ENCODE measurements at regions not wholly inside any gene's neighbourhood (a gene's known extent, or its start where the extent isn't known, plus 50 kb on each side); places are given as distances from the start of the nearest gene placed in this dataset.

DNA sequence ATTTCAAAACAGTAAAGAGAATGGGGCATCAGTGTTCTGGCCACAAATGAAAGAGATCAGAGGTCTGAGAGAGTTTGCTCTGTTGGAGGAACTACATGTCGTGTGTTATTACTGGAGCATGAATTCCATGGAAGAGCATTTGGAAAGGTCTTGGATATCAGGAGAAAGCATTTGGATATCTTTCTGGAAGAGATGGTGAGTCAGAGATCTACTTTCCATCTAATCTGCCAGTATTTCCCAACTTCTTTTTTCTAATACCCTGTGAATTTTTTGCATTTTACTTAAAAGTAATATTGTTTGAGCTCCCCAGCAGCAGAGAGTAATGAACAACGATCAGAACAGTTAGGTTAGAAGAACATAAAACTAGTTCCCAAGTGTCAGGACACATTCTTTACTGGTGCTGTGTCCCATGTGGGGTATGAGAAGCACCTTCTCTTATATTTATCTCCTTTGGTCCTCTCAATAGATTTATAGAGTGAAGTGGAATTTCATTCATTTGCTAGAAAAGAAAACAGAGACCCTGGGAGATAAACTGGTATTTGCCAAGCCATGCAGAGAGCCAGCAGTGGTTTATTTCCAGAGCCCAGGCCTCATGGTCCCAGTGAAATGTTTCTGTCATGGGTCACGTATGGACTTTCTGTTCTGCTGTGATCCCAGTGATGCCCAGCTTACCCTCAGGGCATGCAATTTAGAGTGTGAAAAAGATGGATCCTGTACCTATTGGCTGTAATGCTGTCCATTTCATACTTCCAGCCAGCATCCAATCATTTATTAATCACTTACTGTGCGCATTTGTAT lies 130.8 kb upstream of the NT5C1B start:
- H3K36me3 ChIP-seq (ENCODE audit: control insufficient read depth, insufficient read depth, low read length) = no peaks in the 10 kb centered on the region
- H3K27me3 ChIP-seq (ENCODE audit: control insufficient read depth, insufficient read depth, low read length) = no peaks in the 10 kb centered on the region
- no peak overlapping the region for H3K4me3 ChIP-seq (ENCODE audit: low read depth, low read length)
- no peaks in the 10 kb centered on the region for H3K4me1 ChIP-seq (ENCODE audit: control insufficient read depth, insufficient read depth, low read length)
- no peak overlapping the region for H3K9ac ChIP-seq (ENCODE audit: low read depth, low read length)
- no peak overlapping the region for H3K27ac ChIP-seq (ENCODE audit: low read depth, low read length)
- H3K9me3 ChIP-seq (ENCODE audit: control insufficient read depth, insufficient read depth, low read length) = no peaks in the 10 kb centered on the region

DNA sequence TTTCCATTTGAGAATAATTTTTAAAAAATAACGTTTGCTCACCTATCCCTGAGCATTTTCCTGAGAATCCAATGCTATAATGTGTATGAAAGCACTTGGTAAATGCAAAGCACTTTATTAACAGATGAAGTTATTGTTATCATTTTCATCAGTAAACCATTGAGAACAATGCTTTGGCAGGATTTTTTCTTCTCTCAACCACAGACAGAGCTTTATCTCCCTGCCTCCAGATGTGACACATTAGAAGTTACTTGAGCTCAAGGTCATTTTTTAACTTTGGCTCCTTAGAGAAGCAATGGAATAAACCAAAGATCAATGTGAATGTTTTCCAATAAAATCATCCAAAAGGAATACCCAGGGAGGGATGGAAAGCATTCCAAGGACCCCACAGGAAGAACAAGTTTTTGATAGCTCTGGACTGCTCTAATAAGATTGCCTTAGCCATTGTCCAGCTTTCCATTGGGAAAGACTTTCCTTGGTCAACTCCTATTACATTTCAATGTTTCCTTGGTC lies 118.9 kb upstream of the NT5C1B start:
- H3K27me3 ChIP-seq (ENCODE audit: control insufficient read depth, insufficient read depth, low read length) = no peaks in the 10 kb centered on the region
- H3K36me3 ChIP-seq (ENCODE audit: control insufficient read depth, insufficient read depth, low read length) = no peaks in the 10 kb centered on the region

DNA sequence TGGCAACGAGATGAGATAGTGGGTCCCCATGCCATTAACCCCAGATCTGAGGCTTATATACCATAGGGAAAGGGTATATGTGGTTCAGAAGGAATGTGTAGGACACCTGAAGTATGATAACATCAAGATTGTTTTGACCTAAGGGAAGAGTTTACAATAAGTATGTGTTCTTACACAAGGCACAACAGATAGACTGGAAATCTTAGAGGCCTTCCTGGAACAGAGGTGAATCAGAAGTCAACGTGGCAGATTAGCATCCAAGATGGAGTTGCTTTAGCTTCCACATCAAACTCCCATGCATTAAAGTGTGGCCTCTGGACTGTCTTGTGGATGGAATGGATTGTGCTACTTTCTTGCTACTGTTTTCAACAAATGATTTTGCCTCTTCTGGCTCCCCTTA lies 116.6 kb upstream of the NT5C1B start:
- Histone ChIP-seq H3K4me3 (ENCODE audit: low read depth, low read length) (no peak overlapping the region), H3K27me3 (ENCODE audit: control insufficient read depth, insufficient read depth, low read length) (no peaks in the 10 kb centered on the region), H3K36me3 (ENCODE audit: control insufficient read depth, insufficient read depth, low read length) (no peaks in the 10 kb centered on the region), H3K9me3 (ENCODE audit: control insufficient read depth, insufficient read depth, low read length) (no peaks in the 10 kb centered on the region), H3K4me1 (ENCODE audit: control insufficient read depth, insufficient read depth, low read length) (no peaks in the 10 kb centered on the region), H3K27ac (ENCODE audit: low read depth, low read length) (no peak overlapping the region), H3K9ac (ENCODE audit: low read depth, low read length) (no peak overlapping the region)

More for the DNA sequence above, 118.9 kb upstream of the NT5C1B start:
- Histone ChIP-seq H3K9me3 (ENCODE audit: control insufficient read depth, insufficient read depth, low read length) (0 out of 2 replicates have a peak, but pooled peaks cover 1% of the 10 kb centered on the region), H3K27ac (ENCODE audit: low read depth, low read length) (no peak overlapping the region), H3K4me3 (ENCODE audit: low read depth, low read length) (no peak overlapping the region), H3K9ac (ENCODE audit: low read depth, low read length) (no peak overlapping the region), H3K4me1 (ENCODE audit: control insufficient read depth, insufficient read depth, low read length) (no peaks in the 10 kb centered on the region)

DNA sequence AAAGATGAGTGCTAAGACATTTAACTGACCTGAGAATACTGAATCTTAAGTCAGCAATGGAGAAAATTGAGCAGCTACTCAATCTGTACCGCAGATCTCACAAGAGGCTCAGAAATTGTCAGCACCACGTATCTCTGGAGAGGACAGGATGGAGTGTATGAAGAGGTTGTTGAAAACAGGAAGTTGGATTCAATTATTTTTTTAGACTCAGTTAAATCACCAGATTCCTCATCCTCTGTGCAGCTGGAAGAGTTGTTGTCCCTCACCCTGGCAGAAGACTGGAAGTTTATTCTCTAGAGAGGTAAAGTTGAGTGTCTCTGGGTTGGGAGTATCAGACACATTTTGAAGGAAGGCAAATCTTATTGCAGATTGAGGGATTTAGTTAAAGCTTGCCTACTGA lies 114.9 kb upstream of the NT5C1B start:
- Histone ChIP-seq H3K9me3 (ENCODE audit: control insufficient read depth, insufficient read depth, low read length) (no peaks in the 10 kb centered on the region), H3K36me3 (ENCODE audit: control insufficient read depth, insufficient read depth, low read length) (no peaks in the 10 kb centered on the region), H3K9ac (ENCODE audit: low read depth, low read length) (no peak overlapping the region), H3K4me3 (ENCODE audit: low read depth, low read length) (no peak overlapping the region), H3K4me1 (ENCODE audit: control insufficient read depth, insufficient read depth, low read length) (no peaks in the 10 kb centered on the region), H3K27me3 (ENCODE audit: control insufficient read depth, insufficient read depth, low read length) (no peaks in the 10 kb centered on the region), H3K27ac (ENCODE audit: low read depth, low read length) (no peak overlapping the region)

DNA sequence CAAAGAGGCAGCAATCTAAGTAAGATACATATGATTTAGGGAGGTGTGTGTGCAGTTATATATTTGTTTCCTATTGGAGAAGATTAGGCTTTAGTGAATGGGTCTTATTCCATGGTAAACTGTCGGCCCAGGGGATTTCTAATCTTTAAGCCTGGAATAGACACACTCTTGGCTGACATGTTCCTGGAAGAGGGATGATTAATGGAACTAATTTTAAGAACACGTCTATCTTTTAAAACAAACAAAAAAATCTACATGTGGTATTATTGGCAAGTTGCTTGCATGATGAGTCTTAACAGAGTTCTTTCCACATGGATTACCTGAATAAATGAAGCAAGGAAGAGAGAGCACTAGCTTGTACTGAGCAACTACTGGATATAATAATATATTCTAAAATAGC lies 114.2 kb upstream of the NT5C1B start:
- Histone ChIP-seq H3K27me3 (ENCODE audit: control insufficient read depth, insufficient read depth, low read length) (no peaks in the 10 kb centered on the region), H3K9me3 (ENCODE audit: control insufficient read depth, insufficient read depth, low read length) (no peaks in the 10 kb centered on the region), H3K27ac (ENCODE audit: low read depth, low read length) (no peak overlapping the region), H3K36me3 (ENCODE audit: control insufficient read depth, insufficient read depth, low read length) (no peaks in the 10 kb centered on the region), H3K4me3 (ENCODE audit: low read depth, low read length) (no peak overlapping the region), H3K9ac (ENCODE audit: low read depth, low read length) (no peak overlapping the region), H3K4me1 (ENCODE audit: control insufficient read depth, insufficient read depth, low read length) (no peaks in the 10 kb centered on the region)

DNA sequence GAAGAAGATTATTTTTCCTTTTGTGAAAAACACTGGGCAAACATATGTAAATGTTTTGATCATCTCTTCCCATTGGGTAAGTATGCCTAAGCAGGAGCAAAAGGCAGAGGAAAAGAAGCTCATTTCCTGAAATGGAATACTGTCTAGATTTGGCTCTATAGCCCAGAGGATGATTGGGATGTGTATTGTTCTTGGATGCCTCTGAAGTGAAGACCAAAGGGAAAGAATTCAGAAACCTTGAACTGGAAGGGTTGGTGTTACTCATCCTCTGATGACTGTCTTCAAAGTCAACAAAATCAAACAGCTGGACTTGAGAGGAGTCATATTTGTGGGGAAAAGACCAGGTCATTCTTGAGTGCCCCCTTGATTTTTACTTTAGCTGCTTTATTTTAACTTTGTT lies 112.6 kb upstream of the NT5C1B start:
- H3K9ac ChIP-seq (ENCODE audit: low read depth, low read length) = no peak overlapping the region
- no peaks in the 10 kb centered on the region for H3K4me1 ChIP-seq (ENCODE audit: control insufficient read depth, insufficient read depth, low read length)
- no peaks in the 10 kb centered on the region for H3K27me3 ChIP-seq (ENCODE audit: control insufficient read depth, insufficient read depth, low read length)
- H3K36me3 ChIP-seq (ENCODE audit: control insufficient read depth, insufficient read depth, low read length) = no peaks in the 10 kb centered on the region
- peaks cover 3% of the 10 kb centered on the region for H3K9me3 ChIP-seq (ENCODE audit: control insufficient read depth, insufficient read depth, low read length)
- H3K4me3 ChIP-seq (ENCODE audit: low read depth, low read length) = no peak overlapping the region
- H3K27ac ChIP-seq (ENCODE audit: low read depth, low read length) = no peak overlapping the region

DNA sequence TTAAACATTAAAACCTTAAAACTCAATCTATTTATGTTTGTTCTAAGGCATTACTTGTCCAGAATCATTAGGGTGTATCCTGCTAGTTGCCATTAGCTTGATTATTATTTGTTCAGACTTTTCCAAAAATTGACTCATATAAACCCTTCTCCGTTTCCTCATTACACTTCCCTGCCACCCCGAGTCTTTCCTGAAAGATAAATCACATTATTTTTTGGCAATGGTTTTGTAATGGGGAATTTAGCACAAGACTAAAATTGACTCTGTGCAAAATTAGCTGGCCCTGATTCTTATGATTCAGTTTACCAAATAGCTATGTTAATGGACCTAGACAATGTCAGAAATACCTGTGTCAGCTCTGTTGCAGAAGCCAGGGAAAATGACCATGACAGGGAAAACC lies 112.2 kb upstream of the NT5C1B start:
- no peaks in the 10 kb centered on the region for H3K27me3 ChIP-seq (ENCODE audit: control insufficient read depth, insufficient read depth, low read length)
- H3K27ac ChIP-seq (ENCODE audit: low read depth, low read length) = no peak overlapping the region
- H3K9me3 ChIP-seq (ENCODE audit: control insufficient read depth, insufficient read depth, low read length) = peaks cover 3% of the 10 kb centered on the region
- H3K9ac ChIP-seq (ENCODE audit: low read depth, low read length) = no peak overlapping the region
- no peaks in the 10 kb centered on the region for H3K4me1 ChIP-seq (ENCODE audit: control insufficient read depth, insufficient read depth, low read length)
- no peaks in the 10 kb centered on the region for H3K36me3 ChIP-seq (ENCODE audit: control insufficient read depth, insufficient read depth, low read length)
- no peak overlapping the region for H3K4me3 ChIP-seq (ENCODE audit: low read depth, low read length)

DNA sequence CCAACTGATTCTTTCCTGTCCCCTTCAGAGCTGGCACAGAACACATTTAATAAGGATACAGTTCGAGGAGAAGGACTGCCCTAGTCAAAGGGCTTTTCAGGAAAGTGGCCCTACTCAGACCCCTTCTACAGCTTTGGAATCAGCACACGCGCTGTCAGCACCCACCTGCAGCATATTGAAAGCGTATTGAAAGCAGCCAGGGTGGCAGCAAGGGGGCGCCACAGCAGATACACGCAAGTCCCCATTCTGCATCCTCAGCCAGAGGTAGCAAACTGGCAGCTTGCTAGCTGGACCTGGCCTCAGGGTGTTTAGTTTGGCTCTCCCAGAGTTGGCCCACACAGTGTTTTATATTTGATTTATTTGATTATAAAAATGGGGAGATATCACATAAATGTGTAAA lies 101.0 kb upstream of the NT5C1B start:
- no peak overlapping the region for H3K9ac ChIP-seq (ENCODE audit: low read depth, low read length)
- H3K27ac ChIP-seq (ENCODE audit: low read depth, low read length) = no peak overlapping the region
- no peak overlapping the region for H3K4me3 ChIP-seq (ENCODE audit: low read depth, low read length)
- no peaks in the 10 kb centered on the region for H3K4me1 ChIP-seq (ENCODE audit: control insufficient read depth, insufficient read depth, low read length)
- H3K9me3 ChIP-seq (ENCODE audit: control insufficient read depth, insufficient read depth, low read length) = no peaks in the 10 kb centered on the region
- H3K27me3 ChIP-seq (ENCODE audit: control insufficient read depth, insufficient read depth, low read length) = no peaks in the 10 kb centered on the region
- H3K36me3 ChIP-seq (ENCODE audit: control insufficient read depth, insufficient read depth, low read length) = no peaks in the 10 kb centered on the region

DNA sequence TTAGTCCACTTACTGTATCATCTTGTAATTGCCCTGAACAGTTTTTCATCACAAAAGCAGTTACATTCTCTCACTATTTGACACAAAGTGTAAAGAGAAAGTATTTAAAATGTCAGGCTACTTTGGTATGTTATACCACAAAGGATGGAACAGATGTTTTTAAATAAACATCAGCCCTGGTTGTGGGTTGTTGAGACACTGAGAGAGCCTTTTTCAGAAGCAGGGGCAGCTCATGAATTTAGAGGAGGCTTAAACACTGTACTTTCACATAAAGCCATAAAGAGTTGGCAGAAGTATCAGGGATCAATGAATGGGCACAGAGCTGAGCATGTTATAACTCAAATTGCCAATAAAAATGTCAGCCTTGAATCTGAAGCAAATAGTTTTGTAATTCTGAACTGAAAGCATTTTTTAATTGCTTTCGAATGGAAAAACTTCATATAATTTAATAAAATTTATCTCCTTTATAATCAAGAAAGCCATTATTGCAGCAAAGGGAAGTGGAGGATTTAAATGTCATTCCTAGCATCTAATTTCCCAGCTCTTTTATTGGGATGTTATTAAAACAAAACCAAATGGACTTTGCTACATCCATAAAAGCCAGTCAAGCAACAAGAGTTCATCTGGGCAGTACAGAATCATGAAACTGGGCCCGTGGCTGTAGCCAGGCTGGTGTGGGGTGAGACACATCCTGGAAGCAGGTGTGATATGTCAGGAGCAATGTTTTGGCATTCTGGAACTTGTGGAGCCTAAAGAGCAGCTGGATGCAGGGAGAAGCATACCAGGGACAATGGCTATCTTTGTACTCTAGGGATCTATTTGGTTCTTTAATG lies 95.1 kb upstream of the NT5C1B start:
- Histone ChIP-seq H3K4me1 (ENCODE audit: control insufficient read depth, insufficient read depth, low read length) (0 out of 2 replicates have a peak, but pooled peaks cover 3% of the 10 kb centered on the region), H3K36me3 (ENCODE audit: control insufficient read depth, insufficient read depth, low read length) (no peaks in the 10 kb centered on the region), H3K27ac (ENCODE audit: low read depth, low read length) (no peak overlapping the region), H3K27me3 (ENCODE audit: control insufficient read depth, insufficient read depth, low read length) (no peaks in the 10 kb centered on the region), H3K9ac (ENCODE audit: low read depth, low read length) (no peak overlapping the region), H3K4me3 (ENCODE audit: low read depth, low read length) (no peak overlapping the region), H3K9me3 (ENCODE audit: control insufficient read depth, insufficient read depth, low read length) (no peaks in the 10 kb centered on the region)

DNA sequence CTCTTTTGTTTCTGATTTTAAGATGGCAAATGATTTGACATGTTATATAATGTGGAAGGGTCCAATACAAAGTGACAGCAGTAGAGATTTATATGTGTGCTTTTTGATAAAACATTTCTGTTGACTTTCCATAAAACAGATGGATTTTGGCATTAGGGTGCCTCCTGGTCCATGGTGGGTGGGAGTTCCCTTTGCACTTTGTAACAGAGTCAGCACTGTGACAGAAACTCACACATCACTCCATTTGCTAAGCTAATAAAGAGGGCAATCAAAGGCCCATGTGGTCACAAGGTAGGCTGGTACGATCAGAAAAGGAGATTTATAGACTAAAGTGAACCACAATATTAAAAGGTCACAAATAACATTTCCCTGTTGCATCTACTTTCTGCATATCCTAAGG lies 93.3 kb upstream of the NT5C1B start:
- 0 out of 2 replicates have a peak, but pooled peaks cover 3% of the 10 kb centered on the region for H3K4me1 ChIP-seq (ENCODE audit: control insufficient read depth, insufficient read depth, low read length)
- H3K27me3 ChIP-seq (ENCODE audit: control insufficient read depth, insufficient read depth, low read length) = no peaks in the 10 kb centered on the region
- no peak overlapping the region for H3K4me3 ChIP-seq (ENCODE audit: low read depth, low read length)
- H3K27ac ChIP-seq (ENCODE audit: low read depth, low read length) = no peak overlapping the region
- H3K9me3 ChIP-seq (ENCODE audit: control insufficient read depth, insufficient read depth, low read length) = no peaks in the 10 kb centered on the region
- no peak overlapping the region for H3K9ac ChIP-seq (ENCODE audit: low read depth, low read length)
- H3K36me3 ChIP-seq (ENCODE audit: control insufficient read depth, insufficient read depth, low read length) = no peaks in the 10 kb centered on the region

DNA sequence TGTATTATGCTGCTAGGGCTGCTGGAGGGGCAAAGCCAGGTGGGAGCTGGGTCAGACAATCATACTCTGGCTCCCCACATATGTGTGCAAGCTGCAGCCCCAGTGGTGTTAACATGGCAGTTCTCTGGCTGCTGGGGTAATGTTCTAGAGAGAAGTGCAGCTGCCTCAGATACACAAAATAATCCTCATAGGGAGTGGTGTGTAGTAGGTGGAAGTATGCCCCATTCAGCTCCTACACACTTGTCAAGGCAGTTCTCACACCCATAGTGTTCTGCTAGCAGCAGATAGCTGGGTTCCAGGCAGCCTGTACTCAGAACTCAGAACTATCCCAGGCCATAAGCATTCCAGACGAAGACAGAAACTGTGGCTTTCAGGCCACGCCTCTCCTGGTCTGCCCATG lies 87.9 kb upstream of the NT5C1B start:
- Histone ChIP-seq H3K36me3 (ENCODE audit: control insufficient read depth, insufficient read depth, low read length) (no peaks in the 10 kb centered on the region), H3K9me3 (ENCODE audit: control insufficient read depth, insufficient read depth, low read length) (no peaks in the 10 kb centered on the region), H3K4me1 (ENCODE audit: control insufficient read depth, insufficient read depth, low read length) (no peaks in the 10 kb centered on the region), H3K27ac (ENCODE audit: low read depth, low read length) (no peak overlapping the region), H3K27me3 (ENCODE audit: control insufficient read depth, insufficient read depth, low read length) (no peaks in the 10 kb centered on the region), H3K4me3 (ENCODE audit: low read depth, low read length) (no peak overlapping the region), H3K9ac (ENCODE audit: low read depth, low read length) (no peak overlapping the region)

Measured in HUES48 (cell line).